ENCODE measurements at regions not wholly inside any gene's neighbourhood (a gene's known extent, or its start where the extent isn't known, plus 50 kb on each side); places are given as distances from the start of the nearest gene placed in this dataset.
"Not testable (repeated sequence)": the region's sequence is repeated elsewhere in the genome, so short reads cannot be mapped to it uniquely, and the experiment has no call there.

DNA sequence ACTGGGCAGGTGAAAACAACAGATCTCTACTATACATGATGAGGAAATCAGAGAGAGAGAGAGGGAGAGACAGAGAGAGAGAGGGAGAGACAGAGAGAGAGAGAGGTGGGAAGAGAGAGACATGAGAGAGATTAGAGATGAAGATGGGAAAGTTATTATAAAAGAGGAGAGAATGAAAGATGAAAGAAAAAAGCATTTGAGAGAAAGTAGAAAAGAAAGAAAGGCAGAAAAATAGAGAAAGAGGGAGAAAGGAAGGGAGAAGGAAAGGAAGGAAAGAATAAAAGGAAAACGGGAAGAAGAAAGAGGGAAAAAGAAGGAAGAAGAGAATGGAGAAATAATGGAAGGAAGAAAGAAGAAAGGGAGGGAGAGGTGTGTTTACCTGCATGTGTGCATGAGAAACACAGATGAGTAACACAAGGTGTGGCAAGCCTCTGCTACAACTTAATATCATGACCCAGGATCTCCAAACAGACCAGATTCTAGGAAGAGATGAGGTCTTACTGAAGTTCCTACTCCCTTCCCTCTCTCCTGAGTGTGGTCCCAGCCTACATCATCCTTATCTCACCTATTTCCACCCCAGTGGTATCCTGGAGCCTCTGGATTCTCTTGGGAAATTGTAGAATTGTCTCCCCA is 176.3 kb downstream of the C12orf75 start:
- DNase-seq (ENCODE audit: low read depth), result no peak
- in situ Hi-C loops (cut with HindIII; ENCODE audit: low pct_unique_long_range_greater_than_20kb, low sequenced_read_pairs), result no loop called here

DNA sequence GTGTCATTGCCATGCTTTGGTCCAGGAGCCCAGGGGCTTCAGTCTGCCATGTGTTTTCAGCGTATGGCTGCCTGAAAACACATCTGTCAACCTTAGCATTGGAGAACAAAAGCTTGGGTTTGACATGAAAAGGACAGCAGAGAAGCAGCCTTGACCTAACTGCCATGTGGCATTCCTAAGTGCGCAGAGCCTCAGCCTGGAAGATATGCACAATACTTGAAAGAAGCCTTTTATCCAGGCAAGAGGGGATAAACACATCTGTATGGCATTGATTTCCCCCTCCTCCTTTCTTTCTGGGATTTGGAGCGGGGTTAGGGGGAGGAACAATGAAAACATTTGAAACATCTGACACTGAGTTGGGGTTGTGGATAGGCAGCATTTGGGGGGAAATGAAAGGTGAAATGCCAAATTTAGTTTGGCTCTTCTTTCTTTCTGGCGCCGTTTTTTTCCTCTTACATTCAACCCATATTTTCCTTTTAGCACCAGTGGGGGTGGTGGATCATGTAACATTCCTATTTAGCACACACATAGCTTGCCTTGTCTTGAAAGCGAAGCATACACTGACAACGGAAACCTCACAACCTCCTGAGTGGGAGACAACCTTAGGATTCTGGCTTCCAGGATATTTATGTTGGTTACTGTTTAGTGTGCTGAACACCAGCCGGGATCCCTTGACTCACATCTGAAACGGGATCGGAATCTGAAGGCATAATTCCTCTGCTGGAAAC is 177.0 kb downstream of the C12orf75 start:
- no peak for DNase-seq (ENCODE audit: low read depth)
- in situ Hi-C loops (cut with HindIII; ENCODE audit: low pct_unique_long_range_greater_than_20kb, low sequenced_read_pairs), result no loop called here

DNA sequence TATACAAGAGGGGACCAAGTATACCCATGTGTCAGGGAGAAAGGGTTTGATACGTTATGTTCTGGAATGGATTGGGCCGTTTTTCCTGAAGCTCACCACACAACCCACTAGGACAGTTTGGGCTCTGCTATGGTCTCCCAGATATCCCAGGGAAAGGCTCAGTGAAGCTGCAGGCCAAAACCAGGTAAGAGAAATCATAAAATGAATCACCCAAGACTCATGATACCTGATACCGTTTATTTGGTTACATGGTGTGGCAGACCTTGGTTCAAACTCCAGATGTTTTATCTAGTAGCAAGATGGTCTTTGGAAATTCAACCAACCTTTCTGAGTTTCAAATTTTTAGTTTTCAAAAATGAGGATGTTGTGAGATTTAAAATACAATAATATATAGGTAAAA is 177.6 kb downstream of the C12orf75 start:
- in situ Hi-C loops (cut with HindIII; ENCODE audit: low pct_unique_long_range_greater_than_20kb, low sequenced_read_pairs), result no loop called here
- DNase-seq (ENCODE audit: low read depth), result no peak

DNA sequence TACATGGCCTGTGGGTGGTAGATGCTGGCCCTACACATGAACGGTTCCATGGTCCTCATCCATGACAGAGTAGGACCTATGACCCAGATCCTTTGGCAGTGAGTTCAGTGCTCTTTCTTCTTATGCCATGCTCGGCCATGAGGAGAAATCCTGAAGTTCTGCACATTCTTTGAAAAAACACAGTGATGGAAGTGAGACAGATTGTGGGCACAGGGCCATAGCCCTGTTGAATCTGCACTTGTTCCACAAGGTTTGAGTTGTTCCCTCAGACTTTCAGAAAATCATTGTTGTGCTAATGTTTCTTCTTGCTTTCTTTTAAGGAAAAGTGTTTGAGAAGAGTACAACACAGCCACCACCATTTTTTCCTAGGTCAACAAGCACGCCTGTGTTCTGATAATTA is 180.0 kb downstream of the C12orf75 start:
- DNase-seq (ENCODE audit: low read depth), result no peak
- in situ Hi-C loops (cut with HindIII; ENCODE audit: low pct_unique_long_range_greater_than_20kb, low sequenced_read_pairs), result no loop called here

DNA sequence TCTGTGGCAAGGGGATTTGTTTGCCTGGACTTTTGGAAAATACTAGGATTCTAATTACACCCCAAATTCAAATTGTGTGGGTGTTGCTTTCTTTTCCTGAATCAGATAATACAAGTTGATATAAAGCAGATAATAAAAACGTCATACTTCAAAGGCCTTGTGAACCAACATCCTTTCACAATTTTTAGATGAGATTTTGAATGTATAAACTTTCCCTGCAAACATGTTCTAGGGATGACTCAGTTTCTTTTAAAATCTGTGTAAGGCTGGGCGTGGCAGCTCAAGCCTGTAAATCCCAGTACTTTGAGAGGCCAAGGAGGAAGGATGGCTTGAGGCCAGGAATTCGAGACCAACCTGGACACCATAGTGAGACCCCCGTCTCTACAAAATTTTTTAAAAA is 182.4 kb downstream of the C12orf75 start:
- in situ Hi-C loops (cut with HindIII; ENCODE audit: low pct_unique_long_range_greater_than_20kb, low sequenced_read_pairs); DNase-seq (ENCODE audit: low read depth): not testable (repeated sequence)

DNA sequence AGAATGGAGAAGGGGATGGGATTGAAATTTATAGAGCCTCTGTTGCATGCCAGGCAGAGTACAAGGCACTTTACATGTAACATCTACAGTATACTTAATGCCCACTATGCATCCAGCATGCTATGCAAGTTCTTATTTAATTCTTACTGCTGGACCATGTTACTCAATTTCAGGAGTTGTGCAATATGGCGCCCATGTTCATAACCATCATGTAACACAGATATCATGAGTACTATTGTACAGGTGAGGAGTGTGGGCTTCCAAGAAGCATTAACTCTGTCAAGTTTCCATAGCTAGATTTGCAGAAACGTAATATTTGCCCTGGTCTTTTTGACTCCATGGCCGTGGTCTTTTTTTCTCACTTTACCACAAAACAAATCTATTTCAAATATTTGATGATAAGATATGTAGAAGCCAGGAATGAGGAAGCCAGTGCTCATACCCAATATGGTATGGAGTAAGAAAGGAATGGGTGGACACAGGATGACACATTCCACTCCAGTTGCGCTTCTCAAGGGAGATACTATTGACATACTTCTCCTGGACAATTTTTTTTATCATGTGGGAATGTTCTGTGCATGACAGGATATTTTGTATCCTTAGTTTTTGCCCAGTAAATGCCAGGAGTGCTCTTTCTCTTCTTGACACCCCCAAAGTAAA is 191.8 kb downstream of the C12orf75 start:
- in situ Hi-C loops (cut with HindIII; ENCODE audit: low pct_unique_long_range_greater_than_20kb, low sequenced_read_pairs), result no loop called here

DNA sequence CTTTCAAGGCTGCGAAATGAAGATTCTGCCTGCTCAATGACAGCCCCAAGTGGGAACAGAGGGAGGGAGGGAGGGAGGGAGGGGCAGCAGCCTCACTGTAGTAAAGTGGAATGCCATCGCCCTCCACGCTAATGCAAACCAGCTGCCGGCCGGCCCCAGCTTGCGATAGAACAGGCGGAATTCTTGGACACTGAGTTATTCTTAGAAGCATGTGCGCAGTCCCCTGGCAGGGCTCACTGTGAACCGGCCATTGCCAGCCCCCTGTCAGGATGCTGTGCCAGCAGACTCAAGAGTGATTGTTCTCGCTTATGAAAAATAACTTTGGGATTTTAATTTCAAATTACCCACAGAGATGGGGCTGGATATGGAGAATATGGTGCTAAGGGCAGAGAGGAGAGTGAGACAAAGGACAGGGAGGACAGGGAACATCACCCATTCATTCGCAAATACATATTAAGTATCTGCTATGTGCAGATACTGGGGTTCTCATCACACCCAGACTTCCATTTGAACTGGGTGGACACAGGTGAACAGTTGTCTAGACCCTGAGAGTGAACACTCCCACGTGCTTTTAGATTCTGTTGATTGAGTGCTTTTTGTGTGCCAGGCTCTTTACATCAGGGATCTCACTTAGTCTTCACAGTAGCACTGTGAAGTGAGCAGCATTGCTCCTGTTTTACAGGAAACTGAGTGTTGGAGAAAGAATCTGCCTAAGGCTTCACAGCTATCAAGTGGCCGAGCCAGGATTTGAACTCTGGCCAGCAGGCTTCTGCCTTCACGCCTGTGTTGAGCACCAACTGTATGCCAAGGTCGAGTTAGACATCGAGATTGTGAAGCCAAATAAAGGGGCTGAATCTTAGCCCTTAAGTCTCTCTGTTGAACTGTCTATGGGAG is 192.9 kb downstream of the C12orf75 start:
- in situ Hi-C loops (cut with HindIII; ENCODE audit: low pct_unique_long_range_greater_than_20kb, low sequenced_read_pairs), result no loop called here
- DNase-seq (ENCODE audit: low read depth), result no peak

More for the DNA sequence above, 191.8 kb downstream of the C12orf75 start:
- DNase-seq (ENCODE audit: low read depth), result no peak

DNA sequence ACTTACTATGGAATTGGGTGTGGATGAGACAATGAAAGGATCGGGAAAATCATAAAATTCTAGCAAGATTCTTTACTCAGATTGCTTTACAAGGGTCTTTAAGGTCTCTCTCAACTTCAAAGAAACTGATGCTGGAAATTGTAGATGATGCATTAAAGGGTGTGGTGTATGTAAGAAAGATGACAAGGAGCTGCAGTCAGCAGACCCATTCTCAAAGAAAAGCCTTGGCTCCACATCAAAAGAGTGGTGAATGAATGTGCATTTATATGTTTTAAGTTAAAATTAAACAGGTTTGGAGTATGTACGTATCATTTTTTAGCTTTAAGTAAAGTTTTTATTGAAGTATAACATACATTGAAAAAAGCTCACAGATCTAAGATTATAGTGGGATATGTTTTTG is 194.5 kb downstream of the C12orf75 start:
- in situ Hi-C loops (cut with HindIII; ENCODE audit: low pct_unique_long_range_greater_than_20kb, low sequenced_read_pairs), result no loop called here
- DNase-seq (ENCODE audit: low read depth), result no peak

DNA sequence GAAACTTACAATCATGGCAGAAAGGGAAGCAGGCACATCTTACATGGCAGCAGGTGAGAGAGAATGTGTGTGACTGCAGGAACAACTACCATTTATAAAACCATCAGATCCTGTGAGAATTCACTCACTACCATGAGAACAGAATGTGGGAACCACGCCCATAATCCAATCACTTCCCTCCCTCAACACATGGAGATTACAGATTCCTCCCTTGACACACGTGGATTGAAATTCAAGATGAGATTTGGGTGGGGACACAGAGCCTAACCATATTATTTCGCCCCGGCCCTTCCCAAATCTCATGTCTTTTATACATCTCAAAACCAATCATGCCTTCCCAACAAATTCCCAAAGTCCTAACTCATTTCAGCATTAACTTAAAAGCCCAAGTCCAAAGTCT is 203.6 kb downstream of the C12orf75 start:
- DNase-seq (ENCODE audit: low read depth), result no peak
- in situ Hi-C loops (cut with HindIII; ENCODE audit: low pct_unique_long_range_greater_than_20kb, low sequenced_read_pairs), result no loop called here

DNA sequence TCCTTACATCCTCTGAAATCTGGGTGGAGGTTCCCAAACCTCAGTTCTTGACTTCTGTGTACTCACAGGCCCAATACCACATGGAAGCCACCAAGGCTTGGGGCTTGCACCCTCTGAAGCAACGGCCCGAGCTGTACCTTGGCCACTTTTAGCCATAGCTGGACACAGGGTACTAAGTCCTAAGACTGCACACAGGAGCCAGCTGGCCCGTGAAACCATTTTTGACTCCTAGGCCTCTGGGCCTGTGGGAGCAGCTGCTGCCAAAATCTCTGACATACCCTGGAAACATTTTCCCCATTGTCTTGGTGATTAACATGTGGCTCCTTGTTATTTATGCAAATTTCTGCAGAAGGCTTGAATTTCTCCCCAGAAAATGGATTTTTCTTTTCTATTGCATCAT is 204.5 kb downstream of the C12orf75 start:
- in situ Hi-C loops (cut with HindIII; ENCODE audit: low pct_unique_long_range_greater_than_20kb, low sequenced_read_pairs); DNase-seq (ENCODE audit: low read depth): not testable (repeated sequence)

DNA sequence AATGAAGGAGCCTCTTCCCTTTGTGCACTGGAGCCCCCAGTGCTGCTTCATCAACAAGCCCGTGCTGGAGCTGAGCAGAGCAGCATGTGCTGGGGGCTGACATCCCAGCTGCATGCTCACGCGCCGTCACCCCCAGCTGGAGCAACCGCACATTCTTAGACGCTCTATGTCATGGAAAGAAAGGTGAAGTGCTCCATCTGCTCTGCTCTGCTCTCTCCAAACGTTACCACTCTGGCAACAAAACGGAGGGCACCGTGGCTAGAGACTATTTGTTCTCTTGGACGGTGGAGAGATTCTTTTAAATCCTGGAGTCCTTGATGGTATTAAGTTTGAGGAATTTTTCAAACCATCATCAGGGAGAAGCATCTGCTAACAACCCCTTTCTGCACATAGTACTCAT is 208.4 kb downstream of the C12orf75 start:
- DNase-seq (ENCODE audit: low read depth), result no peak
- in situ Hi-C loops (cut with HindIII; ENCODE audit: low pct_unique_long_range_greater_than_20kb, low sequenced_read_pairs), result no loop called here

DNA sequence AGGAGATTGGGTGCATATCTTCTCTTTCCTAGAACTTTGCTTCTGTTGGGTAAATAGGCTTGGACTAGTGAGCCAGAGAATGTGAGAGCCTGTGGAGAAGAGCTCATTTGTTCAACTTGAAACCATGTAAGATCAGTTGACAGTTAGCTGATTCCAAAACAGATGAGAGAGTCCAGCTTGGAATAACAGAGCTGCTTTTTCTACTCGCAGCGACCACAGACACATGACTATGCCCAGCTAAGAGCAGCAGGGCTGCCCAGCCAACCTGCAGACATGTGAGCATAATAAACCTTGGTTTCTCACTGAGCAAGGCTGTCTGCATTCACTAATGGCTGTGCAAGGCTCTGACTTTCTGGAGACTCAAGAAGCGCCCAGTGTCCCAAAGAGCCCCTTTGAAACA is 209.2 kb downstream of the C12orf75 start:
- in situ Hi-C loops (cut with HindIII; ENCODE audit: low pct_unique_long_range_greater_than_20kb, low sequenced_read_pairs), result no loop called here
- DNase-seq (ENCODE audit: low read depth), result no peak

DNA sequence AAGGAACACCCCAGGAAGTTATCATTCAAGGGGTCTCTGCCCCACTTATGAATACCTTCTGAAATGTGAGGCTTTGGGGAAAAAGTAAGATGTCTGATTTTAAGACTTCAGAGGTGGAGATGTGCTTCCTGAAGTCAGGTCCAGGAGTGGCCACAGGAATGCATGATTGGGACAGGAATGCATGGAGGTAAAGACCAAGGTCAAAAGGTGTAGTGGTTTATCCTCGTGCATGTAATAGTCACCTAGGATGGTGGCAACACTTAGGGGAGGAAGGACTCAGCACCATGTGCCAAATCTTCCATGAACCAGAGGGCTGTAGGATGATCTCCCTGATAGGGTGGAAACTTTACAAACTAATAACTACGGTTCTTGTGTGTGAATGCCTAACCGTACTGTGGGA is 217.3 kb downstream of the C12orf75 start:
- no peak for DNase-seq (ENCODE audit: low read depth)
- in situ Hi-C loops (cut with HindIII; ENCODE audit: low pct_unique_long_range_greater_than_20kb, low sequenced_read_pairs), result no loop called here

DNA sequence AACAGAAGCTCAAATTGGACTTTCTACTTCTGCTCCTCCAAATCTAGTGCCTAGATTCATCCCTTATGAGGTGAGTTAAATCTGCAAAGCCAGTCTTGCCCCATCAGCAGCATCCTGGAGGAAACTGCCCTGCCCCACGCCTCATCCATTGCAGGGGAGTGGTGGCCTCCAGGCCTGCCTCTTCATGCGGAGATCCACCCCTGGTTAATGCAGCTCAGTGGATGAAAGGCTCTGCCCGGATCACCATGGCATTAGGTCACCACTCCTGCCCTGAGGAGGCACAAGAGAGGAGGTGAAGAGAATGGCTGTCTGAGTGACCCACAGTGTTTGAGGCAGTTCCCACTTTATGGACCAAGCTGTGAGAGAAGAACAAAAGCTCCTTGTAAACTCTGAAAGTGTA is 218.1 kb downstream of the C12orf75 start:
- in situ Hi-C loops (cut with HindIII; ENCODE audit: low pct_unique_long_range_greater_than_20kb, low sequenced_read_pairs), result no loop called here
- no peak for DNase-seq (ENCODE audit: low read depth)

DNA sequence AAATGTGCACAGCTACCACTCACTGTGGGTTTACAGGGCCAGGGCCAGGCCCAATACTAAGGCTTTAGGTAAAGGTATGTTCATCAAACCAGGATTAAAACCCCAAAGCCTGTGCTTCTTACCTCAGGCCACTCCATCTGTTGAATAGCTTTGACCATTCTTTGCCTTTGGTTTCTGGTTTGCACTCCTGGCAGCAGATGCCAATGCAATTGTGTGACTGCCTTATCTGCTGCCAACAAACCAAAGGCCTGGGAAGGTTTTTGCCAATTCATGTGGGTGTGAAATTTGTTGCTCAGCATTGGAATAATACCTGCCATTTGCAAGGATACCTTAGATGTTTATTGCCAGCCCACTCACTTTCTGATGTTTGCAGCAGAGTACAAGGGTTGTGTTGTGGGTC is 221.6 kb downstream of the C12orf75 start:
- in situ Hi-C loops (cut with HindIII; ENCODE audit: low pct_unique_long_range_greater_than_20kb, low sequenced_read_pairs), result no loop called here
- no peak for DNase-seq (ENCODE audit: low read depth)

DNA sequence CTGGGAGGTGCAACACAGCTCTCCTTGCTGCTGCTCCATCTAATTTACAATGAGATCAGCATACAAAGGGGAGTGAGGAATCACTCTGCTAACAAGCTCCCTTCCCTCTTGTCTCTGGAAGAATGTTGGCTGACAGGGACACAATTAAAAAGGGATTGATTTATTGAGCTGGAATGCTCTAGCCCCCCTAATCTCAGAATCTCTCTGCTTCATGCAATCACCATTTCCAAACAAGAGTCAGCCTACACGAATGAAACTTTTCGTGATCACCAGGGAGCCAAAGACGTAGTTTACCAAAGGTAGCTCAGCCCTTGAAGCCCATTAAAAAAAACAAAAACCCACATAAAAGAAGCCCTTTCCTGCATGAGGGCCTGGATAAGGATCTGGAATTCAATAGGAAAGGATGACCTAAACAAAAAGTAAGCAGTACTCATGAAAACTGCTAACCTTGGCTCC is 223.8 kb downstream of the C12orf75 start:
- no peak for DNase-seq (ENCODE audit: low read depth)
- in situ Hi-C loops (cut with HindIII; ENCODE audit: low pct_unique_long_range_greater_than_20kb, low sequenced_read_pairs), result no loop called here

DNA sequence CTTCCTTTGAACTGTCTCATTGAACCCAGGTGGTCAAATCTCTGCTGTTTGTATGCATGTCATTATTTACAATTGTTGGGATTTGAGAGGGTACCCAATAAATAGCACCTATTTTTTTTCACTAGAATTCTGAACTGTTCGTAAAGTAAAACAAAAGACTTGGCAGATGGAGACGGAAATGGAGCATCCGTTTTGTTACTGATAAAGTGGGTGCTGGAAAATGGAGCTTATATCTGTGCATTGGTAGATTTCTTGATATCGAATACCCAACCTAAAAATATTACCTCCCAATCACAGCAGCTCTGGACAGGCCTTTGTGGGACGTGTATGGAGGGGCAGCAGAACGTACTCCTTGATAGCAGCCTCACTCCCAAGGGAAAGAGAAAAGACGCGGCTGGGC is 224.4 kb downstream of the C12orf75 start:
- in situ Hi-C loops (cut with HindIII; ENCODE audit: low pct_unique_long_range_greater_than_20kb, low sequenced_read_pairs), result no loop called here
- no peak for DNase-seq (ENCODE audit: low read depth)

DNA sequence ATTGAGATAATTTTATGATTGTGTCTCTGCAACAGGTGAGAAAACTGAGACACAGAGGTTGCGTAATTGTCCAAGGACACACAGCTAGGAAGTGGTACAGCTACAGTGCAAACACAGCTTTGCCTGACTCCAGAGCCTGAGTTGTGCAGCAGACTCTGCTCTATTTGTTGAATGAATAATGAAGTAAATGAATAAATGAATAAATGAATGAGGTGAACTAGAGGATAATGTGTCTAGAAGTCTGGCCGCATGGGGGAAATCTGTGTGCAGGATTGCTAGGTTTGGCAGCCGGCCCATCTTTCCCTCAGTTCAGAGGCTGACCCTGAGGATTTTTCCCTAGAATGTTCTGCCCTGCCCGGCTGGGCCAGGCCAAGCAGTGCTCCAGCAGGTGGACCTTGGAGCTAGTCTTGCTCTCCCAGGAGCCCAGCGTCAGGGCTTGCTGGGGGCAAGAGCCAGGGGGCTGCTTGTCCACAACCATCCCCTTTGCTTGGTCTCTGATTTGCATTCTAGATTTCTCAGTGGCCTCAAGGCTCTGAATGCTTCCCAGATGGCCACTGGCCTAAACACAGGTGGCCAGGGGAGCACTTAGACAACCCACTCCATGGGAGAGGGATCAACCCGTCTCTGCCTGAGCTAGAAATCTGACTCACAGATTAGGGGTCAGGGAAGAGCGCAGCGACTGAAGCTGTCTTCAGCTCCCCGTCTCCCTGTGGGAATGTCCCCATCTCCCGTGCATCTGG is 225.2 kb downstream of the C12orf75 start:
- DNase-seq (ENCODE audit: low read depth), result no peak
- in situ Hi-C loops (cut with HindIII; ENCODE audit: low pct_unique_long_range_greater_than_20kb, low sequenced_read_pairs), result no loop called here

Measured in Caki2 (cell line).